ENCODE measurements at regions not wholly inside any gene's neighbourhood (a gene's known extent, or its start where the extent isn't known, plus 50 kb on each side); places are given as distances from the start of the nearest gene placed in this dataset.

- H2AFZ ChIP-seq (ENCODE audit: low read length): no peak overlapping the region
- peaks cover 3% of the 10 kb centered on the region for H3K4me1 ChIP-seq (ENCODE audit: insufficient read depth, low read length)
- H3K4me3 ChIP-seq (ENCODE audit: insufficient read depth, low read length): no peak overlapping the region
- H3K9me3 ChIP-seq (ENCODE audit: low read depth, low read length): no peaks in the 10 kb centered on the region
- H3K4me2 ChIP-seq (ENCODE audit: insufficient read depth, low read length): no peak overlapping the region
- no peaks in the 10 kb centered on the region for H4K20me1 ChIP-seq (ENCODE audit: insufficient read depth, low read length)
- H3K27ac ChIP-seq (ENCODE audit: low read depth, low read length): no peak overlapping the region
- no peak for TF ChIP-seq CTCF (IDR thresholded peaks at IDR 0.05; ENCODE audit: extremely low read depth, low read depth, low read length)
- no peaks in the 10 kb centered on the region for H3K36me3 ChIP-seq (ENCODE audit: insufficient read depth, low read length)
- H3K27me3 ChIP-seq (ENCODE audit: insufficient read depth, low read length): no peaks in the 10 kb centered on the region
- no peaks in the 10 kb centered on the region for H3K79me2 ChIP-seq (ENCODE audit: insufficient read depth, low read length)
- DNase-seq (ENCODE audit: insufficient read length, low spot score, missing footprints): no peak
Observed at GRCh38 chr6:43887340-43887858, 117.4 kb downstream of the VEGFA start.

GRCh38 chr6:43886717-43887339, 116.8 kb downstream of the VEGFA start:
- H3K4me1 ChIP-seq (ENCODE audit: insufficient read depth, low read length): no peaks in the 10 kb centered on the region
- H3K4me3 ChIP-seq (ENCODE audit: insufficient read depth, low read length): no peak overlapping the region
- H3K9me3 ChIP-seq (ENCODE audit: low read depth, low read length): no peaks in the 10 kb centered on the region
- TF ChIP-seq CTCF (IDR thresholded peaks at IDR 0.05; ENCODE audit: extremely low read depth, low read depth, low read length): no peak
- H3K36me3 ChIP-seq (ENCODE audit: insufficient read depth, low read length): no peaks in the 10 kb centered on the region
- H3K79me2 ChIP-seq (ENCODE audit: insufficient read depth, low read length): no peaks in the 10 kb centered on the region
- H3K4me2 ChIP-seq (ENCODE audit: insufficient read depth, low read length): no peak overlapping the region
- no peak overlapping the region for H2AFZ ChIP-seq (ENCODE audit: low read length)
- no peak for DNase-seq (ENCODE audit: insufficient read length, low spot score, missing footprints)
- H3K27me3 ChIP-seq (ENCODE audit: insufficient read depth, low read length): no peaks in the 10 kb centered on the region
- no peaks in the 10 kb centered on the region for H4K20me1 ChIP-seq (ENCODE audit: insufficient read depth, low read length)
- no peak overlapping the region for H3K27ac ChIP-seq (ENCODE audit: low read depth, low read length)

- Histone ChIP-seq H4K20me1 (ENCODE audit: insufficient read depth, low read length) (no peaks in the 10 kb centered on the region), H3K9me3 (ENCODE audit: low read depth, low read length) (no peaks in the 10 kb centered on the region), H3K36me3 (ENCODE audit: insufficient read depth, low read length) (no peaks in the 10 kb centered on the region), H2AFZ (ENCODE audit: low read length) (no peak overlapping the region), H3K4me3 (ENCODE audit: insufficient read depth, low read length) (no peak overlapping the region), H3K4me2 (ENCODE audit: insufficient read depth, low read length) (no peak overlapping the region), H3K27me3 (ENCODE audit: insufficient read depth, low read length) (no peaks in the 10 kb centered on the region), H3K79me2 (ENCODE audit: insufficient read depth, low read length) (no peaks in the 10 kb centered on the region), H3K4me1 (ENCODE audit: insufficient read depth, low read length) (no peaks in the 10 kb centered on the region), H3K27ac (ENCODE audit: low read depth, low read length) (no peak overlapping the region)
- TF ChIP-seq CTCF (IDR thresholded peaks at IDR 0.05; ENCODE audit: extremely low read depth, low read depth, low read length): no peak
- no peak for DNase-seq (ENCODE audit: insufficient read length, low spot score, missing footprints)
Observed at GRCh38 chr6:43886067-43886461, 116.1 kb downstream of the VEGFA start.

- Histone ChIP-seq H3K4me2 (ENCODE audit: insufficient read depth, low read length) (no peak overlapping the region), H3K27me3 (ENCODE audit: insufficient read depth, low read length) (no peaks in the 10 kb centered on the region), H3K4me1 (ENCODE audit: insufficient read depth, low read length) (no peaks in the 10 kb centered on the region), H3K9me3 (ENCODE audit: low read depth, low read length) (no peaks in the 10 kb centered on the region), H2AFZ (ENCODE audit: low read length) (no peak overlapping the region), H4K20me1 (ENCODE audit: insufficient read depth, low read length) (no peaks in the 10 kb centered on the region), H3K4me3 (ENCODE audit: insufficient read depth, low read length) (no peak overlapping the region), H3K36me3 (ENCODE audit: insufficient read depth, low read length) (no peaks in the 10 kb centered on the region), H3K27ac (ENCODE audit: low read depth, low read length) (no peak overlapping the region), H3K79me2 (ENCODE audit: insufficient read depth, low read length) (no peaks in the 10 kb centered on the region)
- TF ChIP-seq CTCF (IDR thresholded peaks at IDR 0.05; ENCODE audit: extremely low read depth, low read depth, low read length): no peak
- DNase-seq (ENCODE audit: insufficient read length, low spot score, missing footprints): no peak
Observed at GRCh38 chr6:43885399-43886066, 115.5 kb downstream of the VEGFA start.

Data from osteoblast (primary cell).